ENCODE measurements at regions not wholly inside any gene's neighbourhood (a gene's known extent, or its start where the extent isn't known, plus 50 kb on each side); places are given as distances from the start of the nearest gene placed in this dataset.

DNA sequence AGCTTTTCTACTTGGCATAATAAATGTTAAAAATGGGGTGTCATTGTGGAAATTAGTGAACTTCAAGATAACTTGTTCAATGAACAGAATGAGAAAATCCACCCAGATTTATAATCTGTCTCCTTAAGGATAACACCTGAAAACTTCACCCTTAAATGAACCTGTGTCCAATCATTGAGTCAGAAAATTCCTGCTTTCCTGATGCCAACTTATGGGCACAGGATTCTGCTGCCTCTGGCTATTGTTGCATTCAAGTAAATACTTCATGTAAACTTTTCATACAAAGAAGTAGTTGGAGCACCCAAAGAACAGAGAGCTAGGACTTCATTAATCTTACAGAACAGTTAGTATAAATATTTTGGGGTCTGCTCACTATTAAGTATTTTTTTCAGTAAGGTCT lies 98.9 kb upstream of the PLEKHA5 start:
- Mint-ChIP-seq H3K4me3 (no peak overlapping the region), H3K9me3 (peaks cover 46% of the 10 kb centered on the region), H3K36me3 (ENCODE audit: low read depth) (peaks cover 5% of the 10 kb centered on the region), H3K27me3 (ENCODE audit: low read depth, poor library complexity) (no peaks in the 10 kb centered on the region), H3K27ac (no peak overlapping the region), H3K4me1 (peaks cover 12% of the 10 kb centered on the region)
- no peak for DNase-seq
- TF ChIP-seq CTCF (IDR thresholded peaks at IDR 0.05), result no peak

GRCh38 chr12:19031032-19031431 lies 98.5 kb upstream of the PLEKHA5 start:
- H3K4me3 Mint-ChIP-seq, result no peak overlapping the region
- H3K4me1 Mint-ChIP-seq, result peaks cover 16% of the 10 kb centered on the region
- no peaks in the 10 kb centered on the region for H3K27me3 Mint-ChIP-seq (ENCODE audit: low read depth, poor library complexity)
- H3K36me3 Mint-ChIP-seq (ENCODE audit: low read depth), result peaks cover 5% of the 10 kb centered on the region
- DNase-seq, result no peak
- H3K27ac Mint-ChIP-seq, result no peak overlapping the region
- H3K9me3 Mint-ChIP-seq, result peaks cover 44% of the 10 kb centered on the region
- TF ChIP-seq CTCF (IDR thresholded peaks at IDR 0.05), result no peak

DNA sequence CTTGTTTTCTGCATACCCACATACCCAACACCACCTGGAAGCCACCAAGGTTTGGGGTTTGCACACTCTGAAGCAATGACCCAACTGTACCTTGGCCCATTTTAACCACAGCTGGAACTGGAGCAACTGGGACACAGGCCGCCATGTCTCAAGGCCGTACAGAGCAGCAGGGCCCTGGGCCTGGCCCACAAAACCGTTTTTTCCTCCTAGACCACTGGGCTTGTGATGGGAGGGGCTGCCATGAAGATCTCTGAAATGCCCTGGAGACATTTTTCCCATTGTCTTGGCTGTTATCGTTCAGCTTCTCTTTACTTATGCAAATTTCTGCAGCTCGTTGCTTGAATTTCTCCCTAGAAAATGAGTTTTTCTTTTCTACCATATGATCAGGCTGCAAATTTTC lies 96.7 kb upstream of the PLEKHA5 start:
- peaks cover 5% of the 10 kb centered on the region for H3K36me3 Mint-ChIP-seq (ENCODE audit: low read depth)
- peaks cover 44% of the 10 kb centered on the region for H3K9me3 Mint-ChIP-seq
- no peak for TF ChIP-seq CTCF (IDR thresholded peaks at IDR 0.05)
- H3K4me3 Mint-ChIP-seq, result no peak overlapping the region
- DNase-seq, result no peak
- no peak overlapping the region for H3K27ac Mint-ChIP-seq
- H3K4me1 Mint-ChIP-seq, result peaks cover 12% of the 10 kb centered on the region
- H3K27me3 Mint-ChIP-seq (ENCODE audit: low read depth, poor library complexity), result no peaks in the 10 kb centered on the region

GRCh38 chr12:19033244-19033643 lies 96.3 kb upstream of the PLEKHA5 start:
- no peak overlapping the region for H3K27ac Mint-ChIP-seq
- H3K36me3 Mint-ChIP-seq (ENCODE audit: low read depth), result peaks cover 5% of the 10 kb centered on the region
- peaks cover 44% of the 10 kb centered on the region for H3K9me3 Mint-ChIP-seq
- peaks cover 16% of the 10 kb centered on the region for H3K4me1 Mint-ChIP-seq
- no peaks in the 10 kb centered on the region for H3K27me3 Mint-ChIP-seq (ENCODE audit: low read depth, poor library complexity)
- no peak for TF ChIP-seq CTCF (IDR thresholded peaks at IDR 0.05)
- no peak overlapping the region for H3K4me3 Mint-ChIP-seq
- DNase-seq, result no peak

- DNase-seq, result no peak
- Mint-ChIP-seq H3K9me3 (peaks cover 44% of the 10 kb centered on the region), H3K4me3 (no peak overlapping the region), H3K4me1 (peaks cover 33% of the 10 kb centered on the region), H3K27ac (no peak overlapping the region), H3K36me3 (ENCODE audit: low read depth) (peaks cover 5% of the 10 kb centered on the region), H3K27me3 (ENCODE audit: low read depth, poor library complexity) (no peaks in the 10 kb centered on the region)
- TF ChIP-seq CTCF (IDR thresholded peaks at IDR 0.05), result no peak
Measured at GRCh38 chr12:19034937-19035336, 94.6 kb upstream of the PLEKHA5 start.

DNA sequence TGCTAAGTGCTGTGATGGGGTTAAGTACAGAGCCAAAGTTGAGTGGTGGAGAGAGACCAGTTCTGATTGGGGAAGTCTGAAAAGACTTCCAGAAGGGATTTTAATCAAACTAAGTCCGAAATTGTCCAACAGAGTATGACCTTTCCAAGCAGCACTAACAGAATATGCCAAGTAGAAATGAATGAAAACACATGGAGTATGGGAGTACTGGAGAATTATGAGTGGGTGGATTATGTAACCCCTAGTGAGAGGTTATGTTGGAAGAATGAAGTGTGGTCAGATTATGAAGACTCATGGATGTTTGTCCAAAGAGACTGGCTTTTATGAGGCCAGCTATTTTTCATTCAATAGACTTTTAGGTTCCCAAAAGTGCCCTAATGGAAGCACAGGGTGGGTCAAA lies 94.0 kb upstream of the PLEKHA5 start:
- no peak for TF ChIP-seq CTCF (IDR thresholded peaks at IDR 0.05)
- peaks cover 44% of the 10 kb centered on the region for H3K9me3 Mint-ChIP-seq
- no peak overlapping the region for H3K27ac Mint-ChIP-seq
- peaks cover 39% of the 10 kb centered on the region for H3K4me1 Mint-ChIP-seq
- DNase-seq, result no peak
- no peaks in the 10 kb centered on the region for H3K27me3 Mint-ChIP-seq (ENCODE audit: low read depth, poor library complexity)
- peaks cover 5% of the 10 kb centered on the region for H3K36me3 Mint-ChIP-seq (ENCODE audit: low read depth)
- no peak overlapping the region for H3K4me3 Mint-ChIP-seq
